AG09309 (cell line): ENCODE measurements at regions not wholly inside any gene's neighbourhood (a gene's known extent, or its start where the extent isn't known, plus 50 kb on each side); places are given as distances from the start of the nearest gene placed in this dataset.

Source experiments
- DNase-seq: peaks from one replicate; pipeline ENCODE4 v3.0.0-alpha.2; 2010; ENCODE audit warnings: low read depth
- H3K4me3 ChIP-seq: 2 replicates; pipeline ENCODE4 v1.5.1; 2011; ENCODE audit warnings: mild to moderate bottlenecking, low read depth, low read length, moderate library complexity; ENCODE audit not compliant: control insufficient read depth
- TF ChIP-seq, protein P1 (sequence below): IDR thresholded peaks from 2 replicates; pipeline ENCODE4 v1.5.1; 2011; ENCODE audit warnings: mild to moderate bottlenecking, low read depth, low read length, inconsistent platforms; ENCODE audit not compliant: insufficient read depth, control insufficient read depth; ENCODE audit errors: missing control alignments

DNA sequence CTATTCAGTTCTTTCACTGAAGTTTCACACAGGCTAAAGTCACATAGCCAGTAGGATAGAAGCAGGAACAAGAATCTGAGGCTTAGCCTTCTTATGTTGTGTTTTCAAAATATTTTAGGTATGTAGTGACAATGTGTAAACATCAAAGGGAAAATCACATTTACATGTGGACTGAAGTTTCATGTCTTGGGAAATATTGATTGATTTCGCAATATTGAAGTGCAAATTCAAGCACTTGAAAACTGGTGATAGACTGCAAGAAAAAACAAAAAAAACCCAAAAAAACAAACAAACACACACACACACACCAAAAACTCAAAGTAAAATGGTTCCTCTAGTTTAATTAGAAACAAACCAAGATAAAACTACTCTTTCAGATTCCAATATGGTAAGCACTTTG is 773.3 kb downstream of the PDCD6IP start:
- TF ChIP-seq, protein P1, sequence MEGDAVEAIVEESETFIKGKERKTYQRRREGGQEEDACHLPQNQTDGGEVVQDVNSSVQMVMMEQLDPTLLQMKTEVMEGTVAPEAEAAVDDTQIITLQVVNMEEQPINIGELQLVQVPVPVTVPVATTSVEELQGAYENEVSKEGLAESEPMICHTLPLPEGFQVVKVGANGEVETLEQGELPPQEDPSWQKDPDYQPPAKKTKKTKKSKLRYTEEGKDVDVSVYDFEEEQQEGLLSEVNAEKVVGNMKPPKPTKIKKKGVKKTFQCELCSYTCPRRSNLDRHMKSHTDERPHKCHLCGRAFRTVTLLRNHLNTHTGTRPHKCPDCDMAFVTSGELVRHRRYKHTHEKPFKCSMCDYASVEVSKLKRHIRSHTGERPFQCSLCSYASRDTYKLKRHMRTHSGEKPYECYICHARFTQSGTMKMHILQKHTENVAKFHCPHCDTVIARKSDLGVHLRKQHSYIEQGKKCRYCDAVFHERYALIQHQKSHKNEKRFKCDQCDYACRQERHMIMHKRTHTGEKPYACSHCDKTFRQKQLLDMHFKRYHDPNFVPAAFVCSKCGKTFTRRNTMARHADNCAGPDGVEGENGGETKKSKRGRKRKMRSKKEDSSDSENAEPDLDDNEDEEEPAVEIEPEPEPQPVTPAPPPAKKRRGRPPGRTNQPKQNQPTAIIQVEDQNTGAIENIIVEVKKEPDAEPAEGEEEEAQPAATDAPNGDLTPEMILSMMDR = no peak
- no peak overlapping the region for H3K4me3 ChIP-seq
- DNase-seq = no peak

DNA sequence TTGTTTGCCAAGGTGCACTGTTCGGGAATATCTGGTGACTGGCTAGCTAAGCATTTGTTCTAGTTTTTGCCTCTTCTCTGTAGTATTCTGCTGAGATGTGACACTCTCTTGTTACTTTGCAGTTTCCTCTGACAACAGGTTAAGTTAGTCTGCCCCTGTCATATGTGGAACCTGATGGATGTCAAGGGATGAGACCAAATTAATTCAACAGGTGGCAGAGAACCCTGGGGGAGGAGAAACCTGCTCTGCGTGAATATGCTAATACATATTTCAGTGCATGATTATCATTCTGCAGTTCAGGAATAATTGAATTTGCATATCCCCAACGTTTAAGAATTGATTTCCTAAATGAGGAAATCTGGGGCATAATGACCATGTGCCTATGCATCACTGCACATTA is 777.3 kb downstream of the PDCD6IP start:
- no peak overlapping the region for H3K4me3 ChIP-seq
- TF ChIP-seq, protein P1 = no peak
- no peak for DNase-seq

DNA sequence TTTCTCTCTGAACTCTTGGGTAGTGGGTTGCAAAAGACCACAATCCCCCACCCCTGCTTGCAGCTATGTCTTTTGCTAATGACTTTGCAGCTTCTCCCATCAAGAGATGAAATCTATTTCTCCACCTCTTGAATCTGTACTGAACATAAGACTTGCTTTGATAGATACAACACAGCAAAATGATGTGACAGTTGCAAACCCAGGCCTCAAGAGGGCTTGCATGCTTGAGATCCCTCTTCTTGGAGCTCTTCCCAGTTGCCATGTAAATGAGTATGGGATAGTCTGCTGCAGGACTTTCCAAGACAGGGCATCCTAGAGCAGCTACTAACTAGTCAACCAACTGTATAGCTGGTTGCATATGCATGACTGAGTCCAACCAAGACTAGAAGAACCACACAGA is 783.6 kb downstream of the PDCD6IP start:
- DNase-seq = no peak
- TF ChIP-seq, protein P1 = no peak
- no peak overlapping the region for H3K4me3 ChIP-seq

DNA sequence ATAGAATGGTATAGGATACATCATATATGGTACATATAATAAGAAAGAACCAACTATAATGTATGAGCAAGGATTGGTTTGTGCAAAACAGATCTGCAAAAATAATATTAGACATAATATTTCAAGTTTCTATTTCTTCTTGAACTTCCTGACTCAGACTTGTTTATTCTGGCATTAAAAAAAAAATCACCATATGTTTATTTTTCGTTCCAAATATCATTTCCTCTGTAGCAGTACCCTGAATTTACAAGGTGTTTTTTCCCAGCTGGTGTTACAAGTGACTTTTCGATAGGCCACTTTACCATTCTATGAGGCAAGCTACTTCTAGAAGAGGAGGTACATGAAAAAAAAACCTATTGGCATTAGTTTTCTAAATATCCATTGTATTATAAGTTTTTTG is 785.0 kb downstream of the PDCD6IP start:
- TF ChIP-seq, protein P1 = no peak
- no peak overlapping the region for H3K4me3 ChIP-seq
- DNase-seq = no peak

DNA sequence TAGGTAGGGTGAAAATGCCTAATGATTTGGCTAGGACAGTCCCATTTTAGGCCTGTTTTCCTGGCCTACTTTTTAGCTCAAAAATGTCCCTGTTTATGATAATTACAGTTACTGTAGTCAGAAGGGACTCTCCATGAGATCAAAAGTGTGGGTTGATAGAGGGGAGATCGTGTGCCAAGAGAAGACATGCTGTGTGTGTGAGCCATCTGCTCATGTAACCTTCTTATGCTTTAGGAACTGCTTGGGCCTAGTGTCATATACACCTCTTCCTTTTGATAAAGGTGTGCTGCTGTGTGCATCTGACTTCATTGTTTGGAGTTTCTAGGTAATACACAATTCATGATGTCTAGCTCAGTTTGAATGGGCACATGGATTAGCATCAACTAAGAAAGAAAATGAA is 786.5 kb downstream of the PDCD6IP start:
- no peak for DNase-seq
- no peak overlapping the region for H3K4me3 ChIP-seq
- TF ChIP-seq, protein P1 = no peak

DNA sequence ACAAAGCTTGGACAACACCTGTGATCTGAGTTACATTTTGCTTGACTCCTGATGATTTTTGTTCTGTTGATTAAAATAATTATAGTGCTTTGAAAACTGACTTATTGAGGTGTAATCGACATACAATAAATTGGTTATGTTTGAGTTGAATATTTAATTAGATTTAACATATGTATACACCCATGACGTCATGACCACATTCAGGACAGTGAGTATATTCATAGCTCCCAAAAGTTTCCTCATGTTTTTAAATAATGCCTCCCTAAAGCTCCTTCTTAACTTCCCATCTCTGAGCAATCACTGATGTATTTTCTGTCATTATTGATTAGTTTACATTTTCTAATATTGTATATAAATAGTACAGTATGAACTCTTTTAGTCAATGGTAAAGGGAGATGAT is 801.2 kb downstream of the PDCD6IP start:
- no peak overlapping the region for H3K4me3 ChIP-seq
- no peak for DNase-seq
- TF ChIP-seq, protein P1 = no peak

DNA sequence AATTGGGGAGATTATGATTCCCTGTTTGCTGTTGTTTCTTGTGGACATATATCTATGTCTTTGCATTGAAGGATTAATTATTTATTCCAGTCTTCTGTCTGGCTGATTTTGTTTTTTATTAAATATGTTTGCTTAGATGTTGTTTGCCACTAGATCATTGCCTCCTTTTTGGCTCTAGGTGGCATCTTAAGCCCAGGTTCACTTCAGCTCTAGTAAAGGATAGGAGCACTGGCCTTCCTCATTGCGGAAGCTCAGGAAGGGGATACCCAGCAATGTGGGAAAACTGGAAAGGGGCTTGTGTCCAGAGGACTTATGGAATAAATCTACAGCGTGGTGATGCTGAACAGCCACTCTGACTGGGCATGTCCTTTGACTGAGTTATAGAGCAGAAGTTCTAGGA is 821.6 kb downstream of the PDCD6IP start:
- no peak for DNase-seq
- TF ChIP-seq, protein P1 = no peak
- no peak overlapping the region for H3K4me3 ChIP-seq
